ENCODE measurements at regions not wholly inside any gene's neighbourhood (a gene's known extent, or its start where the extent isn't known, plus 50 kb on each side); places are given as distances from the start of the nearest gene placed in this dataset.

DNA sequence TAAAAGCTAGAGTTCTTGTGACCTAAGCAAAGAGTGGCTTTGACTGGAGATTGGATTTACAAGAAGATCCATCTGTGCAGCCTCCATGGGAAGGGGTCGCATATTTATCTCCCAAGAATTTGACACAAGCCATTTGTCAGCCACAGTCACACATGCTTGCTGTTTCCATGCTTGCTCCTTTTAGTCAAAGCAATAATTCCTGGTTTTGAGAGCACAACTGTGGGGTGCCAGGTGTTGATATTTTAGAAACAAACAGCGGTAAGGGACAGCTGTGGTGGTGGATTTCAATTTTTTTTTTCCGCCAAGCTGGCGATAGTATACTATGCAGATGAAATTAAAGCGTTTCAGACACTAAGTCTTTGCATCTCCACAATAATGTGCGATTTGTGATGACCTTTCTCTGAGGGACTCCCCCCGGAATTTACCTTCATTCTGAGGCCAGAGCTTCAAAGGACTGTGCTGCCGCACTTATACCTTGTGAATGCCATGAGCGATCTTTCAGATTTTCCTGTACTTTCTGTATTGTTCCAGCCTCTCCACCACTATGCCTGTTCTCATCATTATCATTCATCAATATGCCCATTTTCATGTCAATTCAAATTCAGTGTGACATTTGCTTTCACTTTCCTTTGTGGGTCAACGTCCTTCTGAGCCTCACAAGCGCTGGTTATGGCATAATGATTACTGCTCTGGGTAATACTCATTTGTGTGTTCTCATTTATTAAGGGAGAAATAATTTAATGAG is 108.2 kb upstream of the KBTBD8 start:
- POLR2A ChIA-PET (ENCODE audit: partially characterized antibody): interaction anchor here (0.6 to 1.4 kb wide), 2 partner anchors 43 to 55 kb away, joined by 3 to 5 read pairs; no protein-coding TSS in a partner anchor
- Histone ChIP-seq H2AFZ (ENCODE audit: low read length) (no peak overlapping the region), H3K79me1 (ENCODE audit: low read depth, low read length) (no peaks in the 10 kb centered on the region), H3K4me3 (ENCODE audit: extremely low read depth in 1 of 4, insufficient read depth in 2 of 4, low read depth in 3 of 4, low read length in 4 of 4) (no peak overlapping the region), H2BK5ac (ENCODE audit: low read depth, low read length) (no peak overlapping the region), H2BK20ac (ENCODE audit: low read length) (no peak overlapping the region), H3K27me3 (replicated peaks in 1 of 4; ENCODE audit: control insufficient read depth in 3 of 4, extremely low read depth in 1 of 4, insufficient read depth in 3 of 4, low read length in 3 of 4) (no peaks in the 10 kb centered on the region), H3K79me2 (ENCODE audit: control insufficient read depth in 1 of 2, insufficient read depth in 2 of 2, low read length in 2 of 2) (no peaks in the 10 kb centered on the region), H4K20me1 (replicated peaks in 1 of 2; ENCODE audit: control insufficient read depth in 1 of 2, insufficient read depth in 2 of 2, low read length in 2 of 2) (no peaks in the 10 kb centered on the region), H3K18ac (ENCODE audit: extremely low read depth, low read length) (no peak overlapping the region), H3K27ac (ENCODE audit: low read depth, low read length) (no peak overlapping the region), H3K4me1 (replicated peaks in 1 of 4; ENCODE audit: control insufficient read depth in 3 of 4, insufficient read depth in 4 of 4, low read length in 3 of 4) (peaks cover 0 to 8% (median 3%) of the 10 kb centered on the region in 4 experiments; a peak in 4 of 7 replicates), H3K56ac (replicated peaks; ENCODE audit: insufficient read length, low read depth, low read length) (no peak overlapping the region), H3K9ac (replicated peaks in 1 of 4; ENCODE audit: extremely low read depth in 1 of 4, low read depth in 3 of 4, low read length in 3 of 4) (no peak overlapping the region), H2AK5ac (ENCODE audit: low read depth, low read length) (no peak overlapping the region), H4K91ac (replicated peaks; ENCODE audit: insufficient read length, low read length) (no peak overlapping the region), H3K4me2 (ENCODE audit: insufficient read depth in 1 of 2, low read depth in 2 of 2, low read length in 2 of 2) (no peak overlapping the region), H4K5ac (ENCODE audit: insufficient read length, low read depth, low read length) (no peak overlapping the region), H3K14ac (ENCODE audit: insufficient read length) (no peak overlapping the region), H4K8ac (ENCODE audit: extremely low read depth, insufficient read depth, low read length) (no peak overlapping the region), H3K23ac (ENCODE audit: insufficient read length) (no peak overlapping the region), H3K23me2 (ENCODE audit: low read depth, low read length) (no peaks in the 10 kb centered on the region), H2BK12ac (ENCODE audit: low read depth, low read length) (no peak overlapping the region), H3K36me3 (ENCODE audit: control insufficient read depth in 2 of 4, insufficient read depth in 4 of 4, low read length in 3 of 4) (no peaks in the 10 kb centered on the region), H3K4ac (replicated peaks; ENCODE audit: insufficient read length, low read depth, low read length) (no peak overlapping the region), H3K9me3 (ENCODE audit: insufficient read depth in 2 of 2, low read depth in 1 of 2, low read length in 1 of 2) (no peaks in the 10 kb centered on the region), H2BK15ac (ENCODE audit: low read length) (no peak overlapping the region), H2BK120ac (replicated peaks; ENCODE audit: low read depth, low read length) (no peak overlapping the region)
- DNase-seq (ENCODE audit: low read depth in 1 of 2, low spot score in 2 of 2) (no peak), FAIRE-seq (peak; percentile 32)
- 83% methylated on average over 11 of the region's 11 CpGs; no CpG with 5 or more reads in 1 of the 2 experiments for WGBS, 2 experiments (ENCODE audit: extremely low coverage in 1 of 2, insufficient coverage in 1 of 2, insufficient read length in 1 of 2, insufficient replicate concordance in 2 of 2, low coverage in 1 of 2, low lambda C conversion rate in 2 of 2, missing lambda C conversion rate in 1 of 2)
- no peak for TF ChIP-seq RBBP5 (IDR thresholded peaks at IDR 0.05; ENCODE audit: borderline replicate concordance, low read depth, low read length)
- no peak for TF ChIP-seq SP2 (IDR thresholded peaks at IDR 0.05; ENCODE audit: low read length)
- TF ChIP-seq, protein P1, sequence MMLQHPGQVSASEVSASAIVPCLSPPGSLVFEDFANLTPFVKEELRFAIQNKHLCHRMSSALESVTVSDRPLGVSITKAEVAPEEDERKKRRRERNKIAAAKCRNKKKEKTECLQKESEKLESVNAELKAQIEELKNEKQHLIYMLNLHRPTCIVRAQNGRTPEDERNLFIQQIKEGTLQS (IDR thresholded peaks at IDR 0.05; ENCODE audit: insufficient read depth, low read depth, low read length): no peak
- TF ChIP-seq KDM1A (IDR thresholded peaks at IDR 0.05; ENCODE audit: borderline replicate concordance, low read length): no peak
- no peak for TF ChIP-seq NANOG (IDR thresholded peaks at IDR 0.05; ENCODE audit: insufficient read depth, low read depth, low read length, poor library complexity, severe bottlenecking)
- TF ChIP-seq TAF1 (IDR thresholded peaks at IDR 0.05; ENCODE audit: low read depth, low read length): no peak
- TF ChIP-seq CBX8 (IDR thresholded peaks at IDR 0.05; ENCODE audit: borderline replicate concordance, low read depth, low read length): no peak
- CTCF ChIA-PET (ENCODE audit: partially characterized antibody): interaction anchor here (1.0 kb wide), 1 partner anchor 655 kb away, joined by 3 read pairs; no protein-coding TSS in a partner anchor

All from H1 (cell line).